Islet of Langerhans (tissue), 1 donor: ENCODE measurements at regions not wholly inside any gene's neighbourhood (a gene's known extent, or its start where the extent isn't known, plus 50 kb on each side); places are given as distances from the start of the nearest gene placed in this dataset.

ENCODE experiments used
- FAIRE-seq: peaks from one replicate; lab custom pipeline; 2011; peaks lifted over from hg19 to GRCh38; lab: Jason Lieb, UNC

- no peak for FAIRE-seq
Observed at GRCh38 chr1:68291688-68292384, 59.5 kb upstream of the WLS start.

DNA sequence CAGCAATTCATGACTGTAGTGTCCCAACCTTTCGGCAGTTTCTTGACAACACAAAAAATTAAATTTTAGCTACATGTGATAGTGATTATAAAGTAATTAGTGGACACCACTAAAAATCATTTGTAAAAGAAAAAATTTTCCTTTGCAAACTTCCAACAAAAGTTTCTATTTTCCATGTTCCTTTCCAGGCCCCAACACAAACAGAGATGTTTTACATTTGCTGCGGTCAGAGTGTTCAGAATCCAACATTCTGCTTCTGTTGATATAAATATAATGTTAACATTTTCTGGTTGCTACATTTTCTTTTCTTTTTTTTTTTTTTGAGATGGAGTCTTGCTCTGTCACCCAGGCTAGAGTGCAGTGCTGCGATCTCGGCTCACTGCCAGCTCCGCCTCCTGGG lies 54.9 kb upstream of the WLS start:
- FAIRE-seq, result no peak

- no peak for FAIRE-seq
Observed at GRCh38 chr1:68285046-68285445, 52.7 kb upstream of the WLS start.

- no peak for FAIRE-seq
Observed at GRCh38 chr1:68281946-68282615, 49.8 kb upstream of the WLS start.
